Chondrocyte (in vitro differentiated cells): ENCODE measurements at regions not wholly inside any gene's neighbourhood (a gene's known extent, or its start where the extent isn't known, plus 50 kb on each side); places are given as distances from the start of the nearest gene placed in this dataset.

Experiments used
- DNase-seq: peaks from one replicate; pipeline ENCODE4 v3.0.0; 2021; ENCODE audit warnings: mixed read lengths, low spot score
- H3K27ac Mint-ChIP-seq: one replicate; pipeline ENCODE4 v1.8.0; 2021; ENCODE audit warnings: mild to moderate bottlenecking, moderate library complexity, mixed read lengths; ENCODE audit not compliant: unreplicated experiment
- H3K27me3 Mint-ChIP-seq: 2 replicates; pipeline ENCODE4 v1.8.0; 2021; ENCODE audit warnings: low read depth, mixed read lengths
- H3K36me3 Mint-ChIP-seq: 2 replicates; pipeline ENCODE4 v1.8.0; 2021; ENCODE audit warnings: low read depth, mixed read lengths
- H3K4me1 Mint-ChIP-seq: 2 replicates; pipeline ENCODE4 v1.8.0; 2021; ENCODE audit warnings: low read depth, mild to moderate bottlenecking, mixed read lengths
- H3K4me3 Mint-ChIP-seq: one replicate; pipeline ENCODE4 v1.8.0; 2021; ENCODE audit warnings: mild to moderate bottlenecking, moderate library complexity, mixed read lengths; ENCODE audit not compliant: unreplicated experiment
- H3K9me3 Mint-ChIP-seq: 2 replicates; pipeline ENCODE4 v1.8.0; 2021; ENCODE audit warnings: low read depth, mixed read lengths
- CTCF ChIP-seq: fragments of 200-600 bp; sonication (generic); IDR thresholded peaks from 2 replicates; pipeline ENCODE4 v1.5.0; 2021; ENCODE audit warnings: antibody characterized with exemption, mild to moderate bottlenecking, moderate library complexity

GRCh38 chr6:115832186-115832585 lies 228.5 kb downstream of the FRK start:
- no peak for TF ChIP-seq CTCF
- Mint-ChIP-seq H3K4me3 (no peak overlapping the region), H3K36me3 (no peaks in the 10 kb centered on the region), H3K4me1 (no peaks in the 10 kb centered on the region), H3K27me3 (no peaks in the 10 kb centered on the region), H3K9me3 (no peaks in the 10 kb centered on the region), H3K27ac (no peak overlapping the region)
- no peak for DNase-seq

- TF ChIP-seq CTCF: no peak
- Mint-ChIP-seq H3K4me1 (no peaks in the 10 kb centered on the region), H3K36me3 (no peaks in the 10 kb centered on the region), H3K27ac (no peak overlapping the region), H3K4me3 (no peak overlapping the region), H3K9me3 (no peaks in the 10 kb centered on the region), H3K27me3 (no peaks in the 10 kb centered on the region)
- DNase-seq: no peak
Observed at GRCh38 chr6:115830895-115831294, 229.8 kb downstream of the FRK start.

- no peaks in the 10 kb centered on the region for H3K36me3 Mint-ChIP-seq
- H3K4me3 Mint-ChIP-seq: no peak overlapping the region
- DNase-seq: no peak
- H3K27me3 Mint-ChIP-seq: no peaks in the 10 kb centered on the region
- H3K9me3 Mint-ChIP-seq: peaks cover 6% of the 10 kb centered on the region
- TF ChIP-seq CTCF: no peak
- no peaks in the 10 kb centered on the region for H3K4me1 Mint-ChIP-seq
- H3K27ac Mint-ChIP-seq: no peak overlapping the region
Observed at GRCh38 chr6:115821798-115822197, 238.9 kb downstream of the FRK start.

- no peaks in the 10 kb centered on the region for H3K36me3 Mint-ChIP-seq
- no peak for TF ChIP-seq CTCF
- no peaks in the 10 kb centered on the region for H3K27me3 Mint-ChIP-seq
- DNase-seq: no peak
- peaks cover 6% of the 10 kb centered on the region for H3K9me3 Mint-ChIP-seq
- H3K27ac Mint-ChIP-seq: no peak overlapping the region
- no peak overlapping the region for H3K4me3 Mint-ChIP-seq
- H3K4me1 Mint-ChIP-seq: no peaks in the 10 kb centered on the region
Observed at GRCh38 chr6:115819506-115819905, 241.2 kb downstream of the FRK start.

GRCh38 chr6:115817161-115817560 lies 243.5 kb downstream of the FRK start:
- DNase-seq: no peak
- Mint-ChIP-seq H3K4me3 (no peak overlapping the region), H3K27ac (no peak overlapping the region), H3K27me3 (no peaks in the 10 kb centered on the region), H3K36me3 (no peaks in the 10 kb centered on the region), H3K9me3 (peaks cover 6% of the 10 kb centered on the region), H3K4me1 (no peaks in the 10 kb centered on the region)
- TF ChIP-seq CTCF: no peak
